RPMI7951 (cell line): ENCODE measurements at regions not wholly inside any gene's neighbourhood (a gene's known extent, or its start where the extent isn't known, plus 50 kb on each side); places are given as distances from the start of the nearest gene placed in this dataset.

Experiments used
- DNase-seq: peaks from one replicate; pipeline ENCODE4 v3.0.0-alpha.2; 2012; ENCODE audit warnings: low read depth

DNA sequence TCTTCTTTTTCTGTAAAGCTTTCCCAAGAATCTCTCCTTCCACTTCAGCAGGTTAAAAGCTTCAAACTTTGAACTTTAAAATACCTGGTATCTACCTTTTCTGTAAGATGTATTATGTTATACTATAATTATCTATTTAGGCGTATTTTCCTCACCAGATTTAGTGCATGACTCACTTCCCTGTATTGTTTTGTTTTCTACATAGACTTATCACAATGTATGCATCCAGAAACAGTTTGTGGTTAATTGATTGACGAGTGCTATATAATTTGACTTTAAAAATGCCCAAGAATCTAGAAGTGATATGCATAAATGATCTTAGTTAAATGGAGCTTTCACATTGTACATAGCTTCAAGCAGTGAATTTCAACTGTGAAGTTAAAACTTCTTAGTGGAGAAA is 473.9 kb upstream of the CDH2 start:
- no peak for DNase-seq

GRCh38 chr18:28647961-28648360 is 471.0 kb upstream of the CDH2 start:
- DNase-seq: no peak

DNA sequence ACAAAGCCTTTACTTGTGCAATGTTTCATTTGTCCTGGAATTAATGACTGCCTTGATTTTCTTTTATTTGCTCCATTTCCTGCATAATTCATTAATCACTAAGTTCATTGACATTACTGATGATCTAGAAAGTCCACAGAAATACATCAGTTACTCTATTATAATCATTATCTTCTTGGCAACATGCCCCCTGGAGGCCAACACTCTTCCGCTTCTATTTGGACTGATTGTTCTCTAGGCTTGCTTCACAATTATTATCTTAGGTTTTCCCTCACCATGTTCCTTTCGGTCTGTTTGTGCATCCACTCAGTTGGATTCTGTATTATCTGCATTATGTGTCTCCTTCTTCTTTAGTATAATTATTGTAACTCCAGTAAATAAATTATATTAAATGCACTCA is 461.0 kb upstream of the CDH2 start:
- DNase-seq: no peak

- DNase-seq: no peak
Observed at GRCh38 chr18:28635530-28635929, 458.6 kb upstream of the CDH2 start.

- DNase-seq: no peak
Observed at GRCh38 chr18:28626756-28627155, 449.8 kb upstream of the CDH2 start.

DNA sequence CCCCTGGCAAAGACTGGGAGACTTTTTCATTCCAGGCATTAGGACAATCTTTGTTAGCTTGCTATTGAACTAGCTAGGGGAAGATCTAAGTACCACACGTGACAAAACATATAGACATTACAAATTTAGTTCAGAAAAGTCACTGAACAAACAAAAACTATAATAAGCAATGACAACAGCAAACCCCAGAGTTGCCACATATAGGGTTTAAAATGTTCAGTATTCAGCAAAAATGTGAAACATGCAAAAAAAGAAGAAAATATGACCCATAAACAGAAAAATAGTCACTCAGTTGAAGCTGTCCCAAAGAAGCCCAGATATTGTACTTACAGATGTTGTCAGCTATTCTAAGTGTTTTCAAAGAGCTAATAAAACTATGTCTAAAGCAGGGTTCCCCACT is 431.1 kb upstream of the CDH2 start:
- DNase-seq: no peak

- no peak for DNase-seq
Observed at GRCh38 chr18:28606686-28607085, 429.8 kb upstream of the CDH2 start.

GRCh38 chr18:28602391-28602790 is 425.5 kb upstream of the CDH2 start:
- DNase-seq: no peak

GRCh38 chr18:28594034-28594433 is 417.1 kb upstream of the CDH2 start:
- DNase-seq: peak; percentile 53

DNA sequence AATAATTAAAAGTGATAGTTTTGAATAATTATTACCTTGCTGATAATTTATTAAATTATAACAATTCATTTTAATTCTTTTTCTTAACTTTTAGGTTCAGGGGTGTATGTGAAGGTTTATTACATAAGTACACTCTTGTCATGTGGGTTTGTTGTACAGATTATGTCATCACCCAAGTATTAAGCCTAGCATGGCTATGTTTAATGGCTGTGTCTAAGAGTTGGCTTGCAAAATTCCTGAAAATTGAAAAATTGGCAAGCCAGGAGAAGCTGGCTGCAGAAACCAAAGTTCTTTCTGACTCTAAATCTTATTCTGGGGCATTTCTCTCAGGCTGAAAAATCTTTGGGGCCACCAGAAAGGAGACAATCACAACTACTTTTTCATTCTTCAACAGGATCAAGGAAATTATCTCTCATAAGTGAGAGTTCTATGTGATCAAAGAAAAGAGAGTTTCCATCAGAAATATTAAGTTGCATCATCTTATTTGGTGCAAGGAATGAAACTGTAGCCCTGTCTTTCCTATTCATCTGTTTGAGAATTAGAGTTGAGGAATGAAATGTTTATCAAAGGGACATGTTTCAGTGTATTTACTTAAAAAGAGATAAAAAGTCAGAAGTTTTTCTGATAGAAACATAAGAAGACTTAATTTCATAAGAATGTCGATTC is 412.1 kb upstream of the CDH2 start:
- DNase-seq: no peak

GRCh38 chr18:28584731-28585130 is 407.8 kb upstream of the CDH2 start:
- DNase-seq: peak; percentile 76

DNA sequence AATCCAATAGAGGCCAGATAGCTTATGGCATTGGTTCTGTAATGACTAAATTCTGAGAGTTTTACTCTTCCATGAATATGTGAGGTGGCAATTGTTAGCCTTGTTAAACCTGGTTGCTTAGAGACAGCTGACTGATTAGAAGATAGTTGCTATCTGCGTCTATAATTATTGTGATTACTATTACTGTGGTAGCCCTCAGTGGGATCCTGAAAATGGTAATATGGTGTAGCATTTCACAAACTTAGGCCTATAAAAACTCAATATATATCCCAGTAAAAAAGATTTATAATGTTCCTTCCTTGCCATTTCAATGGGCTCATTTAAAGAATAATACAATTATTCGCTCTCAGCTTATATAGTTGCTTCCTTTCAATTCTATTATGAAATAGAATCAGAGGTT is 405.8 kb upstream of the CDH2 start:
- no peak for DNase-seq

DNA sequence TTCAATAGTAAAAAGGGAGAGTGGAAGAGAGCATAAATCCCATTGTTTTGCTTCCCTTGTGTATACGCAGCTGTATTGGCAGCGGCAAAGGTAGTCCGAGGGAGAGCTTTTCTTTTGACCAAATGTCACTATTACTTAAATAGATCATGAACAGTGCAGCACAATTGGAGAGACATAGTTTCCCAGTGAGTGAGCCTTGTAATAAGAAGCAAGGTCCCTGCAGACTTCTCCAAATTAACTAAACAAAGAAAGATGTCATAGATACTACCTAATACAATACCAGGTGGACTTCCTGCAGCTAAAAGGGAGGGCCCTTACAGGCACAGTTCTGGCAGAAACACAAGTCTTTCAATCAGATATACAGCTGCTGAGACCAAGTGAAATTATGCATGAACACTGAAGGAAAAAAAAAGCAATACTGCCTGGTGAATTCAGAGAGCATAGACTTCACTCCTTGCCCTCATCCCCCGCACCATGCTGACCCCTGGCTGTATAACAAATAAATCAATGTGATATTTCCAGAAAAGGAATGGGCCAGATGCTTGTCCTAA is 404.7 kb upstream of the CDH2 start:
- DNase-seq: no peak

- no peak for DNase-seq
Observed at GRCh38 chr18:28576941-28577340, 400.0 kb upstream of the CDH2 start.

- no peak for DNase-seq
Observed at GRCh38 chr18:28575123-28575522, 398.2 kb upstream of the CDH2 start.

- DNase-seq: no peak
Observed at GRCh38 chr18:28574175-28574574, 397.2 kb upstream of the CDH2 start.

DNA sequence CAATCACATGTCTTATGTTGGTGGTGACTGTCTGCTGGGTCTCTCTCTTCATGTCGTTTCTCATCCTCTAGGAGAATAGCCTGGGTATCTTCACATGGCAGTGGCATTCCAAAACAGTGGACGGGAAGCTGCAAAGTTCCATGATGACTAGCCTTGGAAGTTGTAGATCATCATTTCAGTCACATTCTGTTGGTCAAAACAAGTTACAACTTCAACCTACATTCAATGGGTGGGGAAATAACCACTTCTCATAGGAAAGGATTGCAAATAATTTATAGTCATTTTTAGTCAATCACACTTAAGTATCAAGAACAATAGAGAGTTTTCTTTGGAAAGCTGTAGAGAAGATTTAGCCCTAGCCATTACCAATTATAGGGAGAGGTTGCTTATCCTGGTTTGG is 395.0 kb upstream of the CDH2 start:
- DNase-seq: no peak

GRCh38 chr18:28560331-28560730 is 383.4 kb upstream of the CDH2 start:
- DNase-seq: no peak

DNA sequence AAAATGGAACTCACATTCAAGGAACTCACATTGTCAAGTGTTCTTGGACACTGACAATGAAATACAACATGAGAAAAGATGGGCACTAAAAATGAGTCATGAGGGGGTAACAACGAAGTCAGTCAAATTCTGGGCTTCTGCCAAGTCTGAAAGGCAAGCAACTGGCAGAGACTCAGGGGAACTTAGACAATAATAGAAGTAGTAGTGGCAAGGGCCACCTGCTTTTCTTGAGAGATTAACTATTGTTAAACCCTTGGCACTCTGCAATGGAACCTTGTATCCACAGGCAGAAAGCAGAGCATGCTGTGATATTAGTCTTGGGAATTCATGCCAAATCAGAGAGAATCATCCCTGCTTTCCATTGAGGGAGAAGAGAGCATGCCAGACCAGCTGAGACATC is 382.6 kb upstream of the CDH2 start:
- DNase-seq: peak; percentile 19

- DNase-seq: no peak
Observed at GRCh38 chr18:28541934-28542333, 365.0 kb upstream of the CDH2 start.

DNA sequence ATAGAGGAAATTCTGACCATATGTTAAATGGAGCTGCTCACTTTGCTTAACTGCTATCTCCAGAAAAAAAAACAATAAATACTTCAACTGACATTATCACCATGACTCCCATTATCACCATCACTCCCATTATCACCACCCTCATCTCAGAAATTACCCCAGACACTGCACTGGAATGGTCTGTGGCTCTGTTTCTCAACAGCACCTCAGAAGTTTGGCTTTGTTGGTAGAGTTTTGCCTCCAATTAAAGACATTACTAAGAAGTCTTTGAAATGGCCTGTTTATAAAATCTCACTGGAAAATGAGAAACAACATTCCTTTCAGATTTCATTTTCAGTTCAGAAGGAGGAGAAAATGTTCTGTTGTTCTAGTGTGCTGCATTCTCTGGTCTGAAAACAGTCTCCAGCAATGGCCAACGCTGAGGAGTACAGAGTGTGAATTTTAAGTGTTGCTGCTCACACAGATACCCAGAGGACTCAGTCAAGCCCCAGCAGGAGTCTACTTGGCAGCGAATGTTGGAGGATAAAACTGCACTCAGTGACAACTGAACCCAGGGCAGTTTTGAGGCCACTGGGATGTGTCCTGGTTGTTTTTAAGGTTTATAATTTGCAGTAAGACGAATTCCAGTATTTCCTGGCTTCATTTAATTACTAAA is 364.5 kb upstream of the CDH2 start:
- DNase-seq: no peak

- DNase-seq: no peak
Observed at GRCh38 chr18:28529644-28530043, 352.7 kb upstream of the CDH2 start.

DNA sequence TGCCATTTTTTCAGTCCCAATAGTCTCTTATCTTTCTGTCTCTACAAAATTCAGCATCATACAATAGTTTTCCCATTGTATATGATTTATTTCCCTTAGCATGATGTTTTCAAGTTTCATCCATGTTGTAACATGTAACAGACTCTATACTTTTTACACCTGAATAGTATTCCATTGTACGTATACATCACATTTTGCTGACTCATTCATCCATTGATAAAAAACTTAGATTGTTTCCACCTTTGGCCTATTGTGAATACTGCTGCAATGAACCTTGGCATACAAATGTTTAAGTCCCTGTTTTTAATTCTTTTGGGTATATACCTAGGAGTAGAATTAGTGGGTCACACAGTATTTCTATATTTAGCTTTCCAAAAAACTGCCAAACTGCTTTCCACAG is 349.3 kb upstream of the CDH2 start:
- DNase-seq: no peak
